Activated T-helper 1 cell treated with anti-CD3 and anti-CD28 coated beads, Interleukin-2, amount 50 U/mL, for 16 hours (primary cell): ENCODE measurements at regions not wholly inside any gene's neighbourhood (a gene's known extent, or its start where the extent isn't known, plus 50 kb on each side); places are given as distances from the start of the nearest gene placed in this dataset.
"Not testable (repeated sequence)": the region's sequence is repeated elsewhere in the genome, so short reads cannot be mapped to it uniquely, and the experiment has no call there.

Experiments used
- DNase-seq, 2 donors: peaks; one replicate each; pipeline ENCODE4 v3.0.0-alpha.2; 2020; ENCODE audit warnings: low read depth in 1 of 2, low spot score in 1 of 2

DNA sequence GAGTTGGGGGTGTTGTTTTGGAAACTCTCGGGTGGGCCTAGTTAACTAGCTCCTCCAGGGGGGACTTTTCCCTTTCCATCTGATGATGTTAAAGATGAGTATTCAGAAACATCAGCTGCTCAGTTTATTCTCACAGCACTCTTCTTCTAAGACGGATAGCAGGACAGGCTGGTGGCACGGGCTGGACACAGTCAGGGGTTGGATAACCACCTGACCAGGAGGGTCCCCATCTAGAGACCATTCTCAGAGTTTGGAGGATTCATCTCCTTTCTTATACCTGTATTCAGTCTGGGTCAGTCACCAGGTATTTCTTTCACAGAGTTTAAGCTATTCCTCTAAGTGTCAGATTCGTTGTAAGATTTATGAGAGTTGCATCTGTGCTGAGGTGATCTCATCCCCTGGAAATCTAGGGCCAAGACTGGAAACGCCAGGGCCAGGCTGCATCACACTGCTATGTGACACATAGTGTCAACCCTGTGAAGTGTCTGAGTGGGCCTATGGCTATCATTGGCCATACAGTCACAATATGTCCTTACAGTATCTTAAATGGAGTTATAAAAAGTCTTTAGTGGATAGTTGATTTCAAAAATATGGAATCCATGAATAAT lies 111.7 kb downstream of the FAM50B start:
- DNase-seq: no peak

DNA sequence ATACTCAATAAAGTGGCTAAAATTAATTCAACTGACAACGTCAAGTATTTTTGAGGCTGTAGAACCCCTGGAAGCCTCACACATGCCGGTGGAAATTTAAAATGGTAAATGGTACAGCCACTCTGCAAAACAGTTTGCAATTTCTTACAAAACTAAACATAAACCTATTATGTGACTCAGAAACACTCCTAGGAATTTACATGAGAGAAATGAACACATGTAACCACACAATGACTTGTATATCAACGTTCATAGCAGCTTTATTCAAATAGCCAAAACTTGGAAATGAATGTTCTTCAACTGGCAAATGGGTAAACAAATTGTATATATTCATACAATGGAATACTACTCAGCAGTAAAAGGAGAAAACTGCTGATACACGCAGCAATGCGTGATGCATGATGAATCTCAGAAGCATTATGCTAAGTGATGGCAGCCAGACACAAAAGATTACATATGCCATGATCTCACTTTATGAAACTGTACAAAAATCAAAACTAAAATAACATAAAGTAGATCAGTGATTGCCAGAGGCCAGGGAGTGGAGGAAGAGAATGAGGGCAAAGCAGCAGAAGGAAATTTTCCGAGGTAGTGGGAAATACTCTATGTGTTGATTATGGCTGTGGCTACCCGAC lies 112.5 kb downstream of the FAM50B start:
- DNase-seq: no peak

DNA sequence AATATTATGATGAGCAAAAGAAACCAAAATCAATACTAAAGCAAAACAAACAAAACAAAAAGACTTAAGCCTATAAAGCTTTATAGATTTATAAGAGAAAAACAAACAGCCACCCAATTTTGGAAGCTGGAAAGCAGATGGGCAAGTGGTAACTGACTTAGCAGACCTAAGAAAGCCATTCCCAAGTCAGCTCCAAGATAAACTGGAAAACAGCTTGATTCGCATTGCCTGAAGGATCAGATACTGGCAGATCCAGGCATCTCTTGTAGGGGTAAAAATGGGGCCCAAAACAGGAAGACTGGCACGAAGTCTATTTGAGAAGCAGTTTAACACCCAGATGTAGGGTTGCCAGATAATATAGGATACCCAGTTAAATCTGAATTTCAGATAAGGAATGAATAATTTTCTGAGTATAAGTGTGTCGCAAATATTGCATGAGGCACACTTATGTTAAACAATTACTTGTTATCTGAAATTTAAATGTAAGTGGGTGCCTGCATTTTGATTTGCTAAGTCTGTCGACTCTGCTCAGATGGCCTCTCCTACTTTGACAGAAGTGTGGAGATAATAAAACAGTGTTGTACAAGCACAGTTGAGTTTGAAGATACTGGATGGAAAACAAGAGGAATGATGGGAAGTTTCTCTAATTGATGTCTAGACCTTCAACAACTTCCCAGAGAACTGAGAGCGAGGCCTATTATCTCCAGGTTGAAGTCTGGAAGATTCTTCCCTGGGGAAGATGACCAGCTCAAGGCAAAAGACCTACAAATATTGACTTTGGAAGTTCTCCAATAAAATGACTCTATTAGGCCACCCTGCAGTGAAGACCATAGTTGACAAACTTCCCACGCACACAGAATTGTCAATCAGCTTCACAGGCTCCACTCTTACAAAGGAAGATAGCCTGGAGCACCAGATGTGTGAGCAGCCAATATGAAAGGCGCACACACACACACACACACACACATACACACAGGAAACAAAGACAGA lies 113.4 kb downstream of the FAM50B start:
- DNase-seq: no peak

DNA sequence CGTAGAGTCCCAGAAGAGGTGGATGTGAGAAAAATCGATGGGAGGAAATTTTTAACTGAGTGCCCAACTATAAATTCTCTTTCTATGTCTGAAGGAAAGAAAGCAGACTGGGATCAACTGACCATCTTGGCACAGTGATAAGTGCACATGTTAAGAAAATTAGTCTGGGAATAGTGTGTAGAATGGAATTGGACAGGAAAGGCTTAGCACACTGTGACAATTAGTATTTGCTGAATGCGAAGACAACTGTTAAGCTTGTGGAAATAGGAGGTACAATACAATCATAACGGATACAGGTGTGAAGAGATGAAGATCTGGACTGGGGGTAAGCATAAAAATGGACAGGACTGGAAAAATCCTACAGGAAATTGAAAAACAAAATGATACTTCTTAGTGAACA lies 114.3 kb downstream of the FAM50B start:
- no peak for DNase-seq

DNA sequence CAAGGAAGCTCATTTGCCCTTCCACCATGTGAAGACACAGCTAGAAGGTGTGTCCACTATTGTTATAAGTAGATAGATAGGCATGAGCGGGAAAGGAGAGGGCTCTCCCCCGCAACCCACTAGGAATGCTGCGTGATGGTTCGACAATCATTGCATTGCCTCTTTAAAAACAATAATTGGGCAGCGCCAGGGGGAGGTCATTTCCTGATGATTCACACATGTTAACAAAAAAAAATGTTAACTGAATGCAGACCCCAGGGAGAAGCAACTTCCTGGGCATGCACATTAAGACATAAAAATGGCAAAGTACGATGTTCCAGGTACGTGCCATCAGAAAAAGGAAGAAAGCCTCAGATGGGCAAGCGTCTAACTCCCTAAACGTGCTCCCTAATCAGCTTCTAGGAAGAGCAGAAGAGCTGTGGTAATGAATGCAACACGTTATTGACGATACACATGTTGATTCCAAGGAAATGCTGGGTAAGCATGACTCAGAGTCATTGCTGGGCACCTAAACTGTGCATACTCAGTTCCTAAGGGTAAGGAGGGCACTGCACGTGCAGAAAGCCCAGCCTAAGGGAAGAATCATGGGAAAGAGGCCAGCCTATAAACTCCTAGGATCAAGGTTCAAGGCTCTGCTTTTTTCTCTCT lies 113.7 kb downstream of the FAM217A start:
- no peak for DNase-seq

DNA sequence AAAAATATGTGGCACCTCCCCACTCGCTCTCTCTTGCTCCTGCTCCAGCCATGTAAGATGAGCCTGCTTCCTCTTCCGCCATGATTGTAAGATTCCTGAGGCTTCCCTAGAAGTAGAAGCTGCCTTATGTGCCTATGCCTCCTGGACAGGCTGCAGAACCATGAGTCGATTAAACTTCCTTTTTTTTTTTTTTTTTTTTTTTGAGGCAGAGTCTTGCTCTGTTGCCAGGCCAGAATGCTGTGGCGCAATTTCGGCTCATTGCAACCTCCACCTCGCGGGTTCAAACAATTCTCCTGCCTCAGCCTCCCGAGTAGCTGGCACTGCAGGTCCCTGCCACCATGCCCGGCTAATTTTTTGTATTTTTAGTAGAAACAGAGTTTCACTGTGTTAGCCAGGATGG lies 112.5 kb downstream of the FAM217A start:
- no peak for DNase-seq

DNA sequence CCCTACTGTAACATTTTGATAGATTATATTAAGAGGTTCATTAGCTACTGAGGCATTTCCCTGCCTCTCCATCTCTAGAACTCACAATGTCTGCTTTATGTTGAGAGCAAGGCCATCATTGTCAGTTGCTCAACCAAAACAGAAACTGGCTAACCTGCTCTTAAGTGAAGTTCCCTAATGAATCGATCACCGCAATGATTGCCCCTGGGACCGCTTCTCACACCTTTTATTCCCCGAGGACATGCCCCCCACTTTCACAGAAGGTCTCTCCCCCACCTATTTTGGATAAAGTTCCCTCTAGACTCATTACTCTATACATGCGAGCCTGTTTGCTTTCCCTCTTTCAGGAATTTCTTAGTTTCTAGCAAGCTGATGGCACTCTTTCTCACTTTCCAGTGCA lies 108.8 kb downstream of the FAM217A start:
- DNase-seq: no peak

DNA sequence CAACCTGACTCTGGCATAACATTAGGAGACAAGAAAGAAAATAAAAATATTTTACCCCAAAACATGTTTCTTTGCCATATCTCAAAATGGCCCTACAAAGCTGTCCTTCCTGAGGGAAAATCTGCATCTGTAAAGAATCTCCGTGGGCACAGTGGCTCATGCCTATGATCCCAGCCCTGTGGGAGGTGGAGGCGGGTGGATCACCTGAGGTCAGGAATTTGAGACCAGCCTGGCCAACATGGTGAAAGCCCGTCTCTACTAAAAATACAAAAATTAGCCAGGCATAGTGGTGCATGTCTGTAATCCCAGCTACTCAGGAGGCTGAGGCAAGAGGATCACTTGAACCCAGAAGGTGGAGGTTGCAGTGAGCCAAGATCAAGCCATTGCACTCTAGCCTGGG lies 105.8 kb downstream of the FAM217A start:
- not testable (repeated sequence) for DNase-seq

DNA sequence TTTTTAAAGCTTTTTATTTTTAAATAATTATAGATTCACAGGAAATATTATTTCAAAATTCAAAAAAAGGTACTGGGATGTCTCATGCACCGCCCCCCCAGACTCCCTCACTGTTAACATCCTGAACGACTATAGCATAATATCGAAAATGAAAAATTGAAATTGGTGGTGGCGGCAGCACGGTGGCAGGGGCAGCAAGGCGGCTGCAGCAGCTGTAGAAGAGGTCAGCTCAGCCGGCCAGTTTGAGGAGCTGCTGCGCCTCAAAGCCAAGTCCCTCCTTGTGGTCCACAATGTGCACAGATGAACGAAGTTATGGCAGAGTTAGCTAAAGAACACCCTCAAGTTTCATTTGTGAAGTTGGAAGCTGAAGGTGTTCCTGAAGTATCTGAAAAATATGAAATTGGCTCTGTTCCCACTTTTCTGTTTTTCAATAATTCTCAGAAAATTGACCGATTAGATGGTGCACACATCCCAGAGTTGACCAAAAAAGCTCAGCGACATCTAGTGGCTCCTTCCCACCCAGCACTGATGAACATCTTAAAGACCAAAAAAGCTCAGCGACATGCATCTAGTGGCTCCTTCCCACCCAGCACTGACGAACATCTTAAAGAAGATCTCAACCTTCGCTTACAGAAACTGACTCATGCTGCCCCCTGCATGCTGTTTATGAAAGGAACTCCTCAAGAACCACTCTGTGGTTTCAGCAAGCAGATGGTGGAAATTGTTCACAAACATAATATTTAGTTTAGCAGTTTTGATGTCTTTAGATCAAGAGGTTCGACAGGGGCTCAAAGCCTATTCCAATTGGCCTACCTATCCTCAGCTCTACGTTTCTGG lies 100.8 kb downstream of the FAM217A start:
- DNase-seq: no peak

DNA sequence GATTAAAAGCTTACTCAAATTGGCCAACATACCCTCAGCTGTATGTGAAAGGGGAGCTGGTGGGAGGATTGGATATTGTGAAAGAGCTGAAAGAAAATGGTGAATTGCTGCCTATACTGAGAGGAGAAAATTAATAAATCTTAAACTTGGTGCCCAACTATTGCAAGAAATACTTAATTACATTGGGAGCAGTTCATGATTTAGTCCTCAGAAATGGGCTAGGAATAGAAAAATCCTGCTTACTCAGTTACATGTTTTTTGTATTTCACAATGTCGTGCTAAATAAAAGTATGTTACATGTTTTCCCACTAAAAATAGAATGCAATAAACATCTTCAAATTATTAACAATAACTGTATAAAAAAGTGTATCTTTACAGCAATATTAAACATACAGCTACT lies 100.0 kb downstream of the FAM217A start:
- DNase-seq: not testable (repeated sequence)

DNA sequence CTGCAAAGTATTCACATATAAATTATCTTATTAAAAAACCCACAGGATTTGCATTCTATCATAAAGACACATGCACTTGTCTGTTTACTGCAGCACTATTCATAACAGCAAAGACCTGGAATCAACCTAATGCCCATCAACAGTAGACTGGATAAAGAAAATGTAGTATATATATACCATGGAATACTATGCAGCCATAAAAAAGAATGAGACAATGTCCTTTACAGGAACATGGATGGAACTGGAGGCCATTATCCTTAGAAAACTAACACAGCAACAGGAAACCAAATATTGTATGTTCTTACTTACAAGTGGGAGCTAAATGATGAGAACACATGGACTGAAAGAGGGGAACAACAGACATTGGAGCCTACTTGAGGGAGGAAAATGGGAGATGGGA lies 97.0 kb downstream of the FAM217A start:
- DNase-seq: no peak

DNA sequence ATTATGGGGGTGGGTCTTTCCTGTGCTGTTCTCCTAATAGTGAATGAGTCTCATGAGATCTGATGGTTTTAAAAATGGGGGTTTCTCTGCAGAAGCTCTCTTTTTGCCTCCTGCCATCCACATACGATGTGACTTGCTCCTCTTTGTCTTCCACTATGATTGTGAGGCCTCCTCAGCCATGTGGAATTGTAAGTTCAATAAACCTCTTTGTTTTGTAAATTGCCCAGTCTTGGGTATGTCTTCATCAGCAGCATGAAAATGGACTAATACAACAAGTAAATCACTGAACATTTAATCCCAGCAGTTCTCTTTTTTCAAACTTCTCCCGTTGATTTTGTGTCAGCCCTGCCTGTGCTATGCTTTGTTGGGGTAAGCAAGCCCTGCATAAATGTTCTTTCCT lies 95.2 kb downstream of the FAM217A start:
- DNase-seq: no peak

DNA sequence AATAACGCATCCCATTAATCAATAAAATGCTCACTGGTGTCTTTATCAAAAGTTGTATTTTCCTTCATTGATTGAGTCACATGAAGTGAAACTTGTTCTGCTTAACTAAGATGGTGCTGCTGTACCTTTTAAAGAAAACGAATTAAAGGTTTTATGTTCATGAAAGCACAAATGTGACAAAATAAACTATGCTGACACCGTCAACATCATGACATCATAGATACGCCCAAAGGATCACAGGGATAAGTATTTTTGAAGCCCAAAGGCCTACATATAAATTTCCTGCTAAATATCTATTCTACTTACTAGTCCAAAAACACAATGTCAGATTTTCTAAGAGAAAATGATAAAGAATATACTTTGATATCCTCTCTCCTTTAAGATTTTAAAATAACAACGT lies 94.4 kb downstream of the FAM217A start:
- DNase-seq: no peak

DNA sequence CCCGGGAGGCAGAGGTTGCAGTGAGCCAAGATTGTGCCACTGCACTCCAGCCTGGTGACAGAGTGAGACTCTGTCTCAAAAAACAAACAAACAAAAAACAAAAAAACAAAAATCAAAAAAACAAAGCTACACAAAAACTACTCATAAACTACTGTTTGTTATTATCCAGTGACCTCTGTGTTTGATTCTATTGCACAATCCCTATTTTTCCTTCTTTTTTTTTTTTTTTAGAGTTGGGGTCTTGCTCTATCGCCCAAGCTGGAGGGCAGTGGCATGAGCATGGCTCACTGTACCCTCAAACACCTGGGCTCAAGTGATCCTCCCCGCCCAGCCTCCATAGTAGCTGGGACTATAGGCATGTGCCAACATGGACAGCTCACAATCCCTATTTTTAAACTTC lies 92.7 kb downstream of the FAM217A start:
- DNase-seq: no peak

DNA sequence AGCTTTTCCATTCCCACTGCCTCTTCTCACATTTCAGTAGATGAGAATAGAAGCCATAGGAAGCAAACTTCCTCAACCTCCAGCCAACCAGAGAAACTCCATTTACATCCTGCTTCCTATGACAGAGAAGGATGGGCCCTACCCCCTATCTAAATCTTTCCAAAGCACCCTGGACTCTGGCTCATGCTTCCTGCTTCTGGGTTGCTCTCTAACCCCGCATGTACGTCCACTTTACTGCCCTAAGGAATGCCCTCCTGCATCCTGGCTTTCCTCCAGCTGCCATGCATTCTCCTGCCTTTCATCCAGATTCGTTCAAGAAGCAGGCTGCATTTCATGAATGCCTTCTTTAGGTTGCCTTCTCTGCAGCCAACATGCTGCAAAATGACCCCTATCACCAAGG lies 91.9 kb downstream of the FAM217A start:
- DNase-seq: no peak

DNA sequence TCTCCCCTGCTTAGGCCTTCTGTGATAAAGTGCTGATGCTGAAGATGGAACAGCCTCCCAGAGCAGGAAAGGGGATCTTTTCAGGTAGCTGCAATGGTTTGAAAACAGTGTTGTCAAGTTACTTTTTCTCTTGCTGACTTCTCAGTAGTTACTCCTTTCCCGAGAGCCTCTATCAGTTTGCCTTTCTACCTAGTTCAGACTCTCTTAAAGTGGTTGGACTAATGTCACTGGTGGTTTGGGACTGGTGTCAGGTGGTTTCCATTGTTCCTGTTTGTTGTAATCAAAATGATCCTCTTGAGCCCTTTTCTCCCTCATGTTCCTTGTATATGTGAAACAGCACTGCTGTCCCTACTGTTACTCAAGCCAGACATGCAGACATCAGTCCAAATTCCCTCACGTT lies 91.4 kb downstream of the FAM217A start:
- no peak for DNase-seq

DNA sequence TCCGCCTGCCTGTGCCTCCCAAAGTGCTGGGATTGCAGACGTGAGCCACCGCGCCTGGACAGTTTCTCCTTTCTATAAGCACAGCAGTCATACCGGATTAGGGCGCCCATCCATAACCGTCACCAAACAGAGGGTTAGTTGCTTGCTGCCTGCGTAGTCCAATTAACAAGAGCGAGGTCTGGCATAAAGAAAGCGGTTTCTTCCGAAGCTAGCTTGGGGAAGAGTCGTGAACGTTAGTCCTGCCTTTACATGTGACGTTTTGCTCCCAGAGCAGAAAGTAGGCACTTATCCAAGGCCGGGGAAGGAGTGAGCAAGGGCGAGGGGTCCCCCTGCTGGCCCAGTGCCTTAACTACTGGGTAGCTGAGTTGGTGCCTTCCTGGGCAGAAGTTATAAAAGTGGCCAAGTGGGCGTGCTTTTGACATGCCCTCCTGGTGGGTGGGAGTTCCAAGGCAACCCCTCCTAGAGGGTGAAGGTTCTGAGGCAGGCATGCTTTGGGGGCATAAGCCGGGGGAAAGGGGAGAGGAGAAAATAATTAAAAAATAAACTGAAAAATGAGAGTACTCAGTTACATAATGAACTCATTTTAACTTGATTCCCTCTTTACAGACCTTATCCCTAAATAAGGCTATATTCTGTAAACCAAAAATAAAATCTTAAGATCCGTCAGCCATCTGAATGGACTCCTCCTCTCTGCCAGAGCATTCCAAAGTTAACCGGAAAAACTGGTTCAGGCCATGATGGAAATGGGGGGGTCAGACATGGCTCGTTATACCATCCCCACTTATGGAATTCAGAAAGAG lies 88.0 kb downstream of the FAM217A start:
- DNase-seq: peak; percentile 39 to 43

DNA sequence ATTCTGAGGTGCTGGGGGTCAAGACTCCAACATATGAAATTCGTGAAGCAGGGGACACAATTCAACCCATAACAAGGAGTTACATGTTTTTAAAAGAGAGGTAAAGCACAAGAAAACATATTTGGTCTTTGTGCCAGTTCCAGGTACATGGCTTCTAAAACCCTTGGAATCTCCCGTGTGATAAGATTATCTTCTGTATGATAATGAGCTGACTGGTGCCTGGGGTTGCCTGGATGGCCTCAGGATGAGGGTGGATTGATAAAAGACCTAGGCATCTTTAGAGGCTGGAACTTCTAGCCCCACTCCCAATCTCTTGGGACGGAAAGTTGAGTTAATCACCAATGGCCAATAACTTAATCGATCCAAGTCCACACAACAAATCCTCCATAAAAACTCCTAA lies 87.0 kb downstream of the FAM217A start:
- no peak for DNase-seq

DNA sequence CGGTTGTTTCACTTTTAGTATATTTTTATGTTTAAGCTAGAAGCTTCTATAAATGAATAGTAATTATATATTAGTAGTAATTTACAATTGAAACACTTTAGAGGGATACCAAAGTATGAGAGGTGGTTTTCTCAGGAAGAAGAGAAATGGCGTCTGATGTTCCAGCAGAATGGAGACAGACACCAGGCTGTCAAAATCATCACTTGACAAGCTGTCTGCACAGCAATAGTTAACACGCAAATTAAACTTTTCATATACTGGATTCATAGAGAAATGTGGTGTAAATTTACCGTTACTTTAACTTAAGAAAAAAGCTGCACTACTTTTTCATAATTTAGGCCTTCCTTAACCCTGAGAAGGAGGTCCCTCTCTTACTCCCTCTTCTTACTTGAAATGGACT lies 82.6 kb downstream of the FAM217A start:
- DNase-seq: no peak

DNA sequence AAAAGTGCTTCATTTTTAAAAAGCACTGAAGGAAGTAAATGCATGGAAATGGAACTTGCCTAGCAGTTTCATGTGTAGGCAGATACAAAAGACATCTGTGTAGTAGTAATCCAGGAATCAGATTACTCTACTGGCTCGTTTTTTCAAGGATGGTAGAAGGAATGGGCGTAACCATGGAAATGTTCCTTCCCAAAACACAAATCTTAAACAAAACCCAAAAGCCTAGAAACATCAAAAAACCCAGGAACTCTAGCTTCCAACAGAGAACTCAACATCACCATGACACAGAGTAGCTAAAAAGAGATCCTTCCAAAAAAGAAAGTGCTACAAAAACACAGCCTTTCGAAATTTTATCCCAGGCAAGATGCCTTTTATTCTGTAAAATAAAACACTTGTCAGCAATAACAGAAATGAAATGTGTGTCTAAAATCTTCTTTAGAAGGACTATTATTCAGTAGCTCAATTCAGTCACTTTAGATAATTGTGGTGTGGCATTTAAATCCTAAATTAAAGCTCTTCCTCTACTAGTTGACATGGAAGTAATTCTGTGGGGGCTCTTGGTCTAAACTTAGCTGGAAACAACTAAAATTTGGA lies 81.7 kb downstream of the FAM217A start:
- DNase-seq: no peak
